ENCODE measurements at regions not wholly inside any gene's neighbourhood (a gene's known extent, or its start where the extent isn't known, plus 50 kb on each side); places are given as distances from the start of the nearest gene placed in this dataset.

- peaks cover 43% of the 10 kb centered on the region for H3K4me1 Mint-ChIP-seq
- peaks cover 3% of the 10 kb centered on the region for H3K27me3 Mint-ChIP-seq (ENCODE audit: low read depth)
- no peak for TF ChIP-seq CTCF (IDR thresholded peaks at IDR 0.05; ENCODE audit: unreplicated experiment)
- no peak for DNase-seq (ENCODE audit: low spot score in 2 of 2, unreplicated experiment in 2 of 2)
- no peaks in the 10 kb centered on the region for H3K36me3 Mint-ChIP-seq
- H3K9me3 Mint-ChIP-seq = peaks cover 9% of the 10 kb centered on the region
- no peak overlapping the region for H3K4me3 Mint-ChIP-seq
- H3K27ac Mint-ChIP-seq = no peak overlapping the region
Observed at GRCh38 chrX:69110116-69110530, 55.1 kb downstream of the PJA1 start.

GRCh38 chrX:69109706-69110105 is 55.5 kb downstream of the PJA1 start:
- Mint-ChIP-seq H3K36me3 (no peaks in the 10 kb centered on the region), H3K4me3 (no peak overlapping the region), H3K9me3 (peaks cover 9% of the 10 kb centered on the region), H3K4me1 (peaks cover 45% of the 10 kb centered on the region), H3K27ac (peak overlapping the region; percentile 60), H3K27me3 (ENCODE audit: low read depth) (peaks cover 3% of the 10 kb centered on the region)
- no peak for TF ChIP-seq CTCF (IDR thresholded peaks at IDR 0.05; ENCODE audit: unreplicated experiment)
- DNase-seq (ENCODE audit: low spot score in 2 of 2, unreplicated experiment in 2 of 2) = no peak

DNA sequence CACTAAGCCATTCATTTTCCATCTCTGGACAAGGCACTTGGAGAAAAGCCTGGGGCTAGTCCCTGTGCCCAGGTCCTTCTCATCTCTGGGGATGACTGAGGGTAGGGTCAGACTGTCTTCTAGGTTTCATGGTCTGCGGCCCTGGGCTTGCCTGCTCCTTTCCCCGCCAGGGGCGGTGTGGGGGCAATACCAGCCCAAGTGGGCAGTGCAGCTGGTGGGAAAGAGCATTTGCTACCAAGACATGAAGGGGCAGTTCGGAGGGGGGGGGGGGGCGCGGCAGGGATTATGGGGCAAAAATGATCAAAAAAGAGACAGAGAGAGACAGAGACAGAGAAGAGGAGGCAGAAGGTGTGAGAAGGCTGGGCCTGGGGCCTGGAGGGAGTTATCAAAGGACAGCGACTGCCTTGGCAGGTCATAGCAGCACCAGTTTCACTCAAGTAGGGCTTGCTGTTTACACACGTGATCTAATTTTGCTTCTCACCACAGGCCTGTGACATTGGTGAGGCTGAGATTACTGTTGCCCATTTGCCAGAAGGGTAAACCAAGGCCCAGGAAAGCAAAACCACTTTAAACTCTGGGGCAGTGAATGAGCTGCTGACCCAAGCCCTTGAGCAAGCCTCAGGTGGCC is 56.1 kb downstream of the PJA1 start:
- no peak overlapping the region for H3K4me3 Mint-ChIP-seq
- peak overlapping the region; percentile 60 for H3K27ac Mint-ChIP-seq
- DNase-seq (ENCODE audit: low spot score in 2 of 2, unreplicated experiment in 2 of 2) = no peak
- peaks cover 50% of the 10 kb centered on the region for H3K4me1 Mint-ChIP-seq
- TF ChIP-seq CTCF (IDR thresholded peaks at IDR 0.05; ENCODE audit: unreplicated experiment) = no peak
- H3K36me3 Mint-ChIP-seq = no peaks in the 10 kb centered on the region
- H3K9me3 Mint-ChIP-seq = peaks cover 9% of the 10 kb centered on the region
- peaks cover 3% of the 10 kb centered on the region for H3K27me3 Mint-ChIP-seq (ENCODE audit: low read depth)

DNA sequence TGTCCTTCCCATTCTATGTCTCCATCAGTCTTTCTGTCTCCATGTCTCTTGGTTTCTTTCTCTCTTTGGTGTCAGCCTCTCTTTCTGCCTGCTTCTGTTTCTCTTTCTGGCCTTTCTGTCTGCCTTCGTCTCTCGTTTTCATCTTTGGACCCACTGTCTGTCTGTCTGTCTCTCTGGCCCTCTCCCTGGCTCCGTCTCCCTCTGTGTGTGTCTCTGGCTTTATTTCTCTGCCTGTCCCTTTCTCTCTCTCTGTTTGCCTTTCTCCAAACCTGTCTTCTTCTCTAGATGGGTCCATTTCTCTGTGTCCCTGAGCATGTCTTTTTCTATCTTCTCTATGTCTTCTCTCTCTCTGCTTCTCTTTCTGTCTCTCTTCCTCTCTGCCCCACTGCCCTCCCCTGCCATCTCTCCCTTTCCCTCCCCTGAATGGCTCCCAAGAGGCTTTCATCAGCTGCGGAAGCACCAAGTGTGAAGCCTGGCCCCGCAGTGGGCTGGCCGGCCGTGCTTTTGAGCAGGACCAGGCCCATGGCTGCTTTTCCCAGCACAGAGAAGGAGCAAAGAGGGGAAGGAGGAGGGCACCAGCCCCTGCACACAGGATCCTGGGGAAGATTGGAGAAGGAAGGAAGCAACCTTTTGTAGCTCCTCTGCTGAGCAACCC is 57.4 kb downstream of the PJA1 start:
- H3K27me3 Mint-ChIP-seq (ENCODE audit: low read depth) = peaks cover 3% of the 10 kb centered on the region
- peak overlapping the region; percentile 91 for H3K27ac Mint-ChIP-seq

GRCh38 chrX:69107231-69107739 is 58.0 kb downstream of the PJA1 start:
- Mint-ChIP-seq H3K27me3 (ENCODE audit: low read depth) (no peaks in the 10 kb centered on the region), H3K36me3 (no peaks in the 10 kb centered on the region), H3K4me1 (peaks cover 55% of the 10 kb centered on the region), H3K27ac (peak overlapping the region; percentile 91), H3K4me3 (no peak overlapping the region), H3K9me3 (peaks cover 7% of the 10 kb centered on the region)
- no peak for TF ChIP-seq CTCF (IDR thresholded peaks at IDR 0.05; ENCODE audit: unreplicated experiment)
- no peak for DNase-seq (ENCODE audit: low spot score in 2 of 2, unreplicated experiment in 2 of 2)

More for the DNA sequence above, 57.4 kb downstream of the PJA1 start:
- Mint-ChIP-seq H3K4me3 (no peak overlapping the region), H3K9me3 (peaks cover 6% of the 10 kb centered on the region), H3K36me3 (no peaks in the 10 kb centered on the region), H3K4me1 (peaks cover 50% of the 10 kb centered on the region)
- no peak for DNase-seq (ENCODE audit: low spot score in 2 of 2, unreplicated experiment in 2 of 2)
- no peak for TF ChIP-seq CTCF (IDR thresholded peaks at IDR 0.05; ENCODE audit: unreplicated experiment)

Data from mesothelial cell of epicardium (in vitro differentiated cells).